Naive thymus-derived CD4-positive, alpha-beta T cell (primary cell): ENCODE measurements at regions not wholly inside any gene's neighbourhood (a gene's known extent, or its start where the extent isn't known, plus 50 kb on each side); places are given as distances from the start of the nearest gene placed in this dataset.
A peak's percentile ranks its signal among the peaks of the same experiment; 100 is the strongest.

ENCODE experiments used
- ATAC-seq: fragments of 150-1000 bp; cut with Tn5 transposase; 2 replicates; pipeline ENCODE4 v1.10.0; 2021; ENCODE audit warnings: mild to moderate bottlenecking, moderate library complexity
- CTCF ChIA-PET: fragments of 350-600 bp; sonication (Branson Sonifier 250); formaldehyde crosslinking; loops from one replicate; lab custom pipeline; 2021; ENCODE audit warnings: antibody characterized with exemption; lab: Charles Lee
- POLR2A ChIA-PET: fragments of 350-600 bp; sonication (Branson Sonifier 250); formaldehyde crosslinking; loops from one replicate; lab custom pipeline; 2021; ENCODE audit warnings: antibody characterized with exemption, inconsistent platforms; lab: Charles Lee
- DNase-seq, 9 donors: peaks; one replicate each; pipeline versions ENCODE4 v3.0.0 to v3.0.0-alpha.2; 2020 to 2022; ENCODE audit warnings: mixed read lengths in 1 of 9
- H3K27ac ChIP-seq: one replicate; pipeline ENCODE4 v1.7.0; 2013; ENCODE audit warnings: mild to moderate bottlenecking, low read depth, low read length, moderate library complexity
- H3K27me3 ChIP-seq, 2 donors: one replicate each; pipeline ENCODE4 v1.7.0; 2013; ENCODE audit warnings: low read length in 2 of 2, mild to moderate bottlenecking in 2 of 2, moderate library complexity in 2 of 2; ENCODE audit not compliant: control insufficient read depth in 2 of 2, insufficient read depth in 2 of 2
- H3K36me3 ChIP-seq, 3 experiments: 1 replicate in 2 of 3; 2 replicates in 1 of 3; pipeline ENCODE4 v1.7.0; 2013; ENCODE audit warnings: low read length in 3 of 3, mild to moderate bottlenecking in 3 of 3, moderate library complexity in 1 of 3; ENCODE audit not compliant: insufficient read depth in 3 of 3, control insufficient read depth in 2 of 3
- H3K4me1 ChIP-seq, 2 donors: one replicate each; pipeline ENCODE4 v1.7.0; 2013; ENCODE audit warnings: low read length in 2 of 2, mild to moderate bottlenecking in 2 of 2, moderate library complexity in 1 of 2; ENCODE audit not compliant: control insufficient read depth in 2 of 2, insufficient read depth in 2 of 2
- H3K4me3 ChIP-seq: 2 replicates; pipeline ENCODE4 v1.7.0; 2013; ENCODE audit warnings: mild to moderate bottlenecking, low read length
- H3K9me3 ChIP-seq, 3 experiments: 1 replicate in 2 of 3; 2 replicates in 1 of 3; pipeline ENCODE4 v1.7.0; 2013; ENCODE audit warnings: low read length in 3 of 3; ENCODE audit not compliant: control insufficient read depth in 2 of 3
- H3K27ac Mint-ChIP-seq, 9 donors: one replicate each; pipeline ENCODE4 v1.8.0; 2020 to 2022; ENCODE audit warnings: mixed read lengths in 9 of 9, mild to moderate bottlenecking in 8 of 9, moderate library complexity in 5 of 9, inconsistent platforms in 2 of 9
- H3K27me3 Mint-ChIP-seq, 5 donors: one replicate each; pipeline ENCODE4 v1.8.0; 2021 to 2022; ENCODE audit warnings: mixed read lengths in 5 of 5, mild to moderate bottlenecking in 1 of 5
- H3K36me3 Mint-ChIP-seq, 5 donors: one replicate each; pipeline ENCODE4 v1.8.0; 2020 to 2022; ENCODE audit warnings: mixed read lengths in 5 of 5, mild to moderate bottlenecking in 3 of 5, inconsistent platforms in 1 of 5
- H3K4me1 Mint-ChIP-seq, 7 donors: one replicate each; pipeline ENCODE4 v1.8.0; 2020 to 2022; ENCODE audit warnings: mixed read lengths in 7 of 7, mild to moderate bottlenecking in 3 of 7, inconsistent platforms in 1 of 7
- H3K4me3 Mint-ChIP-seq, 10 donors: one replicate each; pipeline ENCODE4 v1.8.0; 2020 to 2022; ENCODE audit warnings: mild to moderate bottlenecking in 10 of 10, mixed read lengths in 10 of 10, moderate library complexity in 6 of 10, inconsistent platforms in 2 of 10
- H3K9me3 Mint-ChIP-seq, 11 donors: one replicate each; pipeline ENCODE4 v1.8.0; 2020 to 2022; ENCODE audit warnings: mixed read lengths in 11 of 11, mild to moderate bottlenecking in 4 of 11, inconsistent platforms in 1 of 11, moderate library complexity in 1 of 11
- intact Hi-C, 2 donors: fragments of 100-400 bp; cut with micrococcal nuclease; formaldehyde crosslinking; loops; one replicate each; pipeline ENCODE4 v1.15.1; 2023

- Histone ChIP-seq H3K27me3 (no peaks in the 10 kb centered on the region), H3K4me3 (no peak overlapping the region), H3K36me3 (no peaks in the 10 kb centered on the region), H3K4me1 (no peaks in the 10 kb centered on the region), H3K9me3 (no peaks in the 10 kb centered on the region), H3K27ac (no peak overlapping the region)
- H3K4me1 Mint-ChIP-seq = no peaks in the 10 kb centered on the region
- no peak overlapping the region for H3K27ac Mint-ChIP-seq
- peaks cover 0 to 5% (median 0%) of the 10 kb centered on the region in 5 donors for H3K36me3 Mint-ChIP-seq
- H3K27me3 Mint-ChIP-seq = peaks cover 8 to 48% (median 37%) of the 10 kb centered on the region in 5 donors
- peak in 1 of 9 donors; percentile 11 for DNase-seq
- H3K4me3 Mint-ChIP-seq = no peak overlapping the region
- peaks cover 0 to 6% (median 0%) of the 10 kb centered on the region in 11 donors for H3K9me3 Mint-ChIP-seq
- no peak for ATAC-seq
- POLR2A ChIA-PET = interaction anchor here (0.5 kb wide), 1 partner anchor 71 kb away, joined by 3 read pairs; no protein-coding TSS in a partner anchor
- CTCF ChIA-PET = no interaction called here
- intact Hi-C loops = no loop called here
Measured at GRCh38 chr14:101128478-101129321, 225.2 kb upstream of the RTL1 start.

- Mint-ChIP-seq H3K27ac (no peak overlapping the region), H3K9me3 (peaks cover 0 to 6% (median 0%) of the 10 kb centered on the region in 11 donors), H3K27me3 (peaks cover 11 to 57% (median 42%) of the 10 kb centered on the region in 5 donors), H3K4me1 (peaks cover 0 to 2% (median 0%) of the 10 kb centered on the region in 7 donors), H3K4me3 (no peak overlapping the region), H3K36me3 (peaks cover 0 to 5% (median 0%) of the 10 kb centered on the region in 5 donors)
- DNase-seq = no peak
- Histone ChIP-seq H3K4me3 (no peak overlapping the region), H3K9me3 (no peaks in the 10 kb centered on the region), H3K4me1 (no peaks in the 10 kb centered on the region), H3K27ac (no peak overlapping the region), H3K36me3 (no peaks in the 10 kb centered on the region), H3K27me3 (no peaks in the 10 kb centered on the region)
- no peak for ATAC-seq
- intact Hi-C loops = no loop called here
- ChIA-PET CTCF (no interaction called here), POLR2A (no interaction called here)
Measured at GRCh38 chr14:101129521-101130167, 226.1 kb upstream of the RTL1 start.

GRCh38 chr14:101130861-101131260, 227.3 kb upstream of the RTL1 start:
- DNase-seq = no peak
- Mint-ChIP-seq H3K27me3 (peaks cover 11 to 69% (median 44%) of the 10 kb centered on the region in 5 donors), H3K9me3 (peaks cover 0 to 6% (median 0%) of the 10 kb centered on the region in 11 donors), H3K36me3 (peaks cover 0 to 5% (median 0%) of the 10 kb centered on the region in 5 donors), H3K4me3 (no peak overlapping the region), H3K4me1 (peaks cover 0 to 8% (median 0%) of the 10 kb centered on the region in 7 donors), H3K27ac (no peak overlapping the region)
- Histone ChIP-seq H3K27ac (no peak overlapping the region), H3K9me3 (no peaks in the 10 kb centered on the region), H3K36me3 (no peaks in the 10 kb centered on the region), H3K4me1 (no peaks in the 10 kb centered on the region), H3K27me3 (no peaks in the 10 kb centered on the region), H3K4me3 (no peak overlapping the region)
- POLR2A ChIA-PET = no interaction called here
- CTCF ChIA-PET = interaction anchor here (0.5 kb wide), 1 partner anchor 217 kb away, joined by 3 read pairs; no protein-coding TSS in a partner anchor
- intact Hi-C loops = no loop called here
- no peak for ATAC-seq

- Histone ChIP-seq H3K27me3 (no peaks in the 10 kb centered on the region), H3K4me3 (no peak overlapping the region), H3K27ac (no peak overlapping the region), H3K9me3 (no peaks in the 10 kb centered on the region), H3K4me1 (no peaks in the 10 kb centered on the region), H3K36me3 (no peaks in the 10 kb centered on the region)
- DNase-seq (peak in 1 of 9 donors; percentile 3), ATAC-seq (no peak)
- Mint-ChIP-seq H3K4me1 (peaks cover 0 to 8% (median 0%) of the 10 kb centered on the region in 7 donors), H3K27ac (no peak overlapping the region), H3K36me3 (peaks cover 0 to 5% (median 0%) of the 10 kb centered on the region in 5 donors), H3K27me3 (peaks cover 11 to 69% (median 44%) of the 10 kb centered on the region in 5 donors), H3K4me3 (no peak overlapping the region), H3K9me3 (peaks cover 0 to 6% (median 0%) of the 10 kb centered on the region in 11 donors)
- ChIA-PET POLR2A (no interaction called here), CTCF (interaction anchor here (0.5 kb wide), 1 partner anchor 216 kb away, joined by 3 read pairs; no protein-coding TSS in a partner anchor)
- intact Hi-C loops = no loop called here
Measured at GRCh38 chr14:101131451-101131916, 228.0 kb upstream of the RTL1 start.

GRCh38 chr14:101132051-101132571, 228.6 kb upstream of the RTL1 start:
- no peaks in the 10 kb centered on the region for H3K9me3 ChIP-seq
- H3K36me3 ChIP-seq = no peaks in the 10 kb centered on the region
- Mint-ChIP-seq H3K36me3 (peaks cover 0 to 5% (median 0%) of the 10 kb centered on the region in 5 donors), H3K27ac (no peak overlapping the region), H3K27me3 (peaks cover 11 to 67% (median 44%) of the 10 kb centered on the region in 5 donors), H3K4me1 (peaks cover 0 to 8% (median 0%) of the 10 kb centered on the region in 7 donors), H3K9me3 (peaks cover 0 to 6% (median 0%) of the 10 kb centered on the region in 11 donors), H3K4me3 (no peak overlapping the region)
- ChIA-PET CTCF (no interaction called here), POLR2A (no interaction called here)
- no peak overlapping the region for H3K4me3 ChIP-seq
- no peak for ATAC-seq
- H3K4me1 ChIP-seq = no peaks in the 10 kb centered on the region
- peak in 1 of 9 donors; percentile 13 for DNase-seq
- H3K27me3 ChIP-seq = no peaks in the 10 kb centered on the region
- H3K27ac ChIP-seq = no peak overlapping the region
- intact Hi-C loops = no loop called here

- no peak overlapping the region for H3K27ac Mint-ChIP-seq
- ChIA-PET POLR2A (no interaction called here), CTCF (no interaction called here)
- intact Hi-C loops = no loop called here
- peak in 1 of 9 donors; percentile 11 for DNase-seq
- H3K9me3 Mint-ChIP-seq = peaks cover 0 to 6% (median 0%) of the 10 kb centered on the region in 11 donors
- H3K36me3 ChIP-seq = no peaks in the 10 kb centered on the region
- no peaks in the 10 kb centered on the region for H3K4me1 ChIP-seq
- H3K36me3 Mint-ChIP-seq = peaks cover 0 to 5% (median 0%) of the 10 kb centered on the region in 5 donors
- no peak for ATAC-seq
- H3K27me3 Mint-ChIP-seq = peaks cover 11 to 64% (median 43%) of the 10 kb centered on the region in 5 donors
- no peak overlapping the region for H3K27ac ChIP-seq
- H3K4me3 ChIP-seq = no peak overlapping the region
- no peak overlapping the region for H3K4me3 Mint-ChIP-seq
- H3K4me1 Mint-ChIP-seq = peaks cover 0 to 8% (median 0%) of the 10 kb centered on the region in 7 donors
- H3K27me3 ChIP-seq = no peaks in the 10 kb centered on the region
- H3K9me3 ChIP-seq = no peaks in the 10 kb centered on the region
Measured at GRCh38 chr14:101132588-101132987, 229.1 kb upstream of the RTL1 start.
